AG09319 (cell line): ENCODE measurements at regions not wholly inside any gene's neighbourhood (a gene's known extent, or its start where the extent isn't known, plus 50 kb on each side); places are given as distances from the start of the nearest gene placed in this dataset.

Experiments
- DNase-seq: peaks from one replicate; pipeline ENCODE4 v3.0.0-alpha.2; 2010; ENCODE audit warnings: low read depth; ENCODE audit errors: extremely low read depth
- TF ChIP-seq, protein P1 (sequence below): IDR thresholded peaks from 2 replicates; pipeline ENCODE4 v1.5.1; 2011; ENCODE audit warnings: low read depth, mild to moderate bottlenecking, inconsistent platforms, low read length, moderate library complexity

DNA sequence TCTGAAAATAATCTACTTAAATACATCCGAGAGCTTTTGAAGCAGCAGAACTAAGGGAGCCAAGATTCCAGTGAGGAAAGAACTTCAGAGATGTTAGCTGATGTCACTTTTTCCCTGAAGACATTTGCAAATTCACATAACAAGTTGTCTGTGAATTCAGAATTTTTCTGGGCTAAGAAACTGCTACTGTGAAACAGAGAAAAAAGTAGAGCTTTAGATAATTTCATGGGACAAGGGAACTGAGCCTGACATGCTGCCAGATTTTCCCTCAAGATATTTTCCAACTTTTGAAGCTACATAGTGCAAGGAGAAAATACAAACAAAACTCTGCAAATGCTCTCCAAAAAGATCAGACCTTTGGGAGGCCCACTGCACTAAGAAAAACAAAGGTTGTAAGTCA is 484.2 kb downstream of the ANKRD7 start:
- no peak for DNase-seq
- TF ChIP-seq, protein P1, sequence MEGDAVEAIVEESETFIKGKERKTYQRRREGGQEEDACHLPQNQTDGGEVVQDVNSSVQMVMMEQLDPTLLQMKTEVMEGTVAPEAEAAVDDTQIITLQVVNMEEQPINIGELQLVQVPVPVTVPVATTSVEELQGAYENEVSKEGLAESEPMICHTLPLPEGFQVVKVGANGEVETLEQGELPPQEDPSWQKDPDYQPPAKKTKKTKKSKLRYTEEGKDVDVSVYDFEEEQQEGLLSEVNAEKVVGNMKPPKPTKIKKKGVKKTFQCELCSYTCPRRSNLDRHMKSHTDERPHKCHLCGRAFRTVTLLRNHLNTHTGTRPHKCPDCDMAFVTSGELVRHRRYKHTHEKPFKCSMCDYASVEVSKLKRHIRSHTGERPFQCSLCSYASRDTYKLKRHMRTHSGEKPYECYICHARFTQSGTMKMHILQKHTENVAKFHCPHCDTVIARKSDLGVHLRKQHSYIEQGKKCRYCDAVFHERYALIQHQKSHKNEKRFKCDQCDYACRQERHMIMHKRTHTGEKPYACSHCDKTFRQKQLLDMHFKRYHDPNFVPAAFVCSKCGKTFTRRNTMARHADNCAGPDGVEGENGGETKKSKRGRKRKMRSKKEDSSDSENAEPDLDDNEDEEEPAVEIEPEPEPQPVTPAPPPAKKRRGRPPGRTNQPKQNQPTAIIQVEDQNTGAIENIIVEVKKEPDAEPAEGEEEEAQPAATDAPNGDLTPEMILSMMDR, result no peak

DNA sequence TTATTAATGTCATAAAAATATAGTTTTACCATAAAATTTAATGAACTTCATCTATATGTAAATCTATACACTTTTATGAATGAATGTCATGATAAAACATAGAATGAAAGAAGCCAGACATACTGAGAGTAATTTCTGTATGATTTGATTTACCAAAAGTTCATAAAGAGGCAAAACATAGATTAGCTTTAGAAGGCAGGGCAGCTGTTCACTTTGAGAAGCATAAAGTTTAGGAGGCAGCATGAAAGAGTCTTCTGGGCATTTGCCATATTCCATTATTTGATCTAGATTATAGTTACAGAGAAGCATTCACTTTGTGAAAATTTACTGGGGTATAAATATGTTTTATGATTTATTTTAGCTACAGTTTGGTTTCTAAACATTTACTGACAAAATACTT is 487.2 kb downstream of the ANKRD7 start:
- no peak for DNase-seq
- TF ChIP-seq, protein P1, result no peak

DNA sequence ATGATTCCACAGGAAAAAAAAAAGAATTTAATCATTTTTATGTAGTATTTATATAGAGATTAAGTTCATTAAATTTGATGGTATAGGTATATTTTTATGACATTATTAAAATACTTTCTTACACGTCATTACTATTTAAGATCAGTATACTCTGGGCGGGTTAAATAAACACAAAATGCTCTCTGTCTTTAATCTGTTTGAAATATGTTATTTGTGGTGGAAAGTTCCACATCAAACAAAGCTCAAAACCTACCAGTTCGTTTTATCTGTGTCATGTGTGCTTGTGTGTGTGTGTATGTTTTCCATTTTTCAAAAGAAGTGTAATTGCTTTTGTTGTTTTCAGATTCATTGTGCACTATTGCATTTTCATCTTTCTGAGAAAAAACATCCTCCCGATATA is 488.5 kb downstream of the ANKRD7 start:
- no peak for DNase-seq
- TF ChIP-seq, protein P1, result no peak

DNA sequence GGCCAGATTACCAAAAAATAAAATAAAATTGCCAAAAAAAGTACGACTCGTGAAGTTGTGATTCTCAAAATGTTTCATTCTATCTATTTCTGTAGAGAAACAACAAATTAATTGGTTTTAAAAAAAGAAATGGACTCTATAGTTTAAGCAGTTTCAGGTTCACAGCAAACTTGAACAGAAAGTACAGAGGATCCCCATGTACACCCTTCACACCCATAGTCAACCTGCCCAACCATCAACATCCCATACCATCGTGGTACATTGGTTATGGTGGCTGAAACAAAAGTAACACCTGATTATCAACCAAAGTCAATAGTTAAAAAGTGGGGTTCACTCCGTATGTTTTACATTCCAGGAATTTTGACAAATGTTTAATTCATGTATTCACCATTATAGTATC is 496.1 kb downstream of the ANKRD7 start:
- no peak for DNase-seq
- TF ChIP-seq, protein P1, result no peak

DNA sequence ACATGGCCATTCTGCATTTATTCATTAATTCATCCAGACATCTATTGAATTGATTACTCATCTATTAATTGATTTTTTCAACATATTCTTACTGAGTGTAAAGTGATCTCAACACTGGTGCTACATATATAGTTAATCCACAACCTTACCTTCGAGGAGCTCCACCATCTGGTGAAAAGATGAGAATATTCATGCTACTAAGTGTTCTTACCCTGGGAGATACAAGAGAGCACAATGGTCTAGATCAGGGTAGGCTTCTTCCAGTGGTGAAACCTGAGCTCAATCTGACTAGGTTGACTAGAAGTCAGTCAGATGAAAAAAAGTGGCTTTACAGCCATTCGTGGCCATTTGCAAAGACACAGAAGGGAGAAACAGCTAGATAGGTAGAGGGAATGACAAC is 507.4 kb downstream of the ANKRD7 start:
- no peak for DNase-seq
- TF ChIP-seq, protein P1, result no peak

DNA sequence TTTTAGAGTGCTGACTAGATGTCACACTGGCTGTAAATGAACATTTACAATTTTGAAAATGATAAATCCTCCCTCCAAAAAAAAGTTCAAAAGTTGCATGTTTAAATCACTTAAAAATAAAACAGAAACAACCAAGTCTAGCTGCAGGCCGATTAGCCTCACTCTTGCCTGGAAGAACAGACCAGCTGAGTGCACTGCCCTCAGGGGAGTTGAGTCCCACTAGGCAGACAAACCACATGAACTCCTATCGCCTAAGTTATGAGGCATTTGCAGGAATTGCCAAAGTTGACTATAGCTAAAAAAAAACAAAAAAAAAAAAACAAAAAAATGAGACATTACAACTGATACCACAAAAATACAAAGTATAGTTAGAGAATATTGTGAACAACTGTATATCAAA is 510.0 kb downstream of the ANKRD7 start:
- DNase-seq, result no peak
- TF ChIP-seq, protein P1, result no peak

DNA sequence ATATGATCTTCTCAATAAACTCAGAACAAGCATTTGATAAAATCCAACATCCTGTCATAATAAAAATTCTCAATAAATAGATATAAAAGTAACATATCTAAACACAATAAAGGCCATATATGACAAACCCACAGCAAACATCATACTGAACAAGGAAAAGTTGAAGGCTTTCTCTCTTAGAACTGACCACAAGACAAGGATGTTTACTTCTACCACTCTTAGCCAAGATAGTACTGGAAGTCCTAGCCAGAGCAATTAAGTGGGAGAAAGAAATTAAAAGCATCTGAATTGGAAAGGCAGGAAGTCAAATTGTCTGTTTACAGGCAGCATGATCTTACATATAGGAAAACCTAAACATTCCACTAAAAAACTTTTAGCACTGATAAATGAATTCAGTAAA is 510.9 kb downstream of the ANKRD7 start:
- no peak for DNase-seq
- TF ChIP-seq, protein P1, result no peak
